Stimulated activated CD8-positive, alpha-beta memory T cell treated with anti-CD3 and anti-CD28 coated beads, Interleukin-4, amount 100 ng/mL, for 4 hours (primary cell): ENCODE measurements at regions not wholly inside any gene's neighbourhood (a gene's known extent, or its start where the extent isn't known, plus 50 kb on each side); places are given as distances from the start of the nearest gene placed in this dataset.

Experiments
- DNase-seq, 2 donors: peaks; one replicate each; pipeline ENCODE4 v3.0.0-alpha.2; 2020; ENCODE audit warnings: low read depth in 2 of 2, low spot score in 1 of 2

DNA sequence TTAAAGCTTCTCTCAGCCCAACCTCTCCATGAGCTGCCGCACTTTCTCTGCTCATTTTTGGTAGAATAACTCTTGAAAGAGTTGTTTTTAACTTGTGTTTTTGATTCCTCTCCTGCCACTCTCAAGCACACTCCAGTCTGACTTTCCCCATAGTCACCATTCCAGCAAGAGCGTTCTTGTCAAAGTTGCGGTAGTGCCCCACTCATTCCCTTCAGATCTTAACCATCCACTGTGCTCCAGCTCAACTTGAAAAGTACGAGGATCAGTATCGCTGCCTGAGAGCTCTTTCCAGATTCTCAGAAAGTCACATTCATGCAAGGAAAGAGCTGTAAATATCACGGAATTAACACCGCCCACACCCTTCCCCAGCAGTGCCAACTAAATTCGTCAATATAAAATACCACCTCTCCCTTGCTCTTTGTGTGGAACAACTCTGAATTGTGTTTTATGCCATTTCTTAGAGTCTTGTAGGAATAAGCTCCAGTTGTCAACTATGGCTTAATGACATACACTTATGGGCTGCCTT, 59.7 kb upstream of the IL15 start:
- DNase-seq, result no peak

DNA sequence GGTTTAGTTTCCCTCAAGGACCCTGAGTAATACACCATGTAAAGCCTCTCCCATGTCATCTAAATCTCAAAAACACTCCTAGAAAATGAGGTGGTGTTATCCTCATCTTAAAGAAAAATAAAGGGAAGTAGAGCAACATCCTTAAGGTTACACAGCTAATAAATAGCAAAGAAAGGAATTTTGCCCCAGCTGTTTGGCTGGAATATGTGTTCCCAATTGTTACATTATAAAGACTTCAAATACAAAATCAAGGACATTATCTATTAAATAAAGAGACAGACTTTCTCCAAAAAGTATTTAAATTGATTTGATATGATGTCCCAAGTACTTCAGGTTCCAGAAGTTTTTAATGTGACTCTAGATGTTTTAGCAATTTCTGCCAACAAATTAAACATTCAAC, 57.9 kb upstream of the IL15 start:
- DNase-seq, result no peak

DNA sequence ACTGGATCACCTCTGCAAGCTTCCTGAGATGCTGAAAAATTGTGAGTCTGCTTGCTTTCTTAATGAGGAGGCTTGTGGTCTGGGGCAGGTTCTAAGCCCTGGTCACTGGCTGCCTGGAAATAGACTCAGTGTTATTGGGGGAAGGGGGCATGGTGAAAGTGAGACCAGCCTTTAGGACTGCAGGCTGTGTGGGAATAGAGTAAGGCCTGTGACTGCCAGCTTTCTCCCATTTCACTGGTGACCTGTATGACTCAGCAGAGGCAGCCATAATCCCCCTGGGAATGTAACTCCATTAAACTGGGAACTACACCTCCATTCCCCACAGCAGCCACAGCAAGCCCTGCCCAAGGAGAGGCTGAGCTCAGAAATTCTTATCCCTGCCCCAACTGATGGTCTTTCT, 55.9 kb upstream of the IL15 start:
- no peak for DNase-seq
